HFF-Myc (cell line): ENCODE measurements at regions not wholly inside any gene's neighbourhood (a gene's known extent, or its start where the extent isn't known, plus 50 kb on each side); places are given as distances from the start of the nearest gene placed in this dataset.

Source experiments
- DNase-seq: peaks from one replicate; pipeline ENCODE4 v3.0.0-alpha.2; 2011; ENCODE audit warnings: low read depth; ENCODE audit errors: extremely low read depth
- H3K4me3 ChIP-seq: replicated peaks from 2 replicates; pipeline ENCODE4 v1.5.1; 2011; ENCODE audit warnings: low read depth, mild to moderate bottlenecking, control low read depth, low read length
- CTCF ChIP-seq: IDR thresholded peaks from 2 replicates; pipeline ENCODE4 v1.5.1; 2012; ENCODE audit warnings: mild to moderate bottlenecking, low read depth, low read length, control low read depth; ENCODE audit errors: missing control alignments

- TF ChIP-seq CTCF: no peak
These were observed 419.9 kb downstream of the AASDHPPT start for GRCh38 chr11:106497321-106497720.

GRCh38 chr11:106497822-106498221, 420.4 kb downstream of the AASDHPPT start:
- no peak overlapping the region for H3K4me3 ChIP-seq
- no peak for TF ChIP-seq CTCF
- no peak for DNase-seq

More at GRCh38 chr11:106497321-106497720, 419.9 kb downstream of the AASDHPPT start:
- H3K4me3 ChIP-seq: no peak overlapping the region
- DNase-seq: no peak

GRCh38 chr11:106503901-106504300, 426.4 kb downstream of the AASDHPPT start:
- H3K4me3 ChIP-seq: no peak overlapping the region
- no peak for DNase-seq

GRCh38 chr11:106507645-106508306, 430.3 kb downstream of the AASDHPPT start:
- H3K4me3 ChIP-seq: no peak overlapping the region
- DNase-seq: no peak
- no peak for TF ChIP-seq CTCF

More at GRCh38 chr11:106503901-106504300, 426.4 kb downstream of the AASDHPPT start:
- no peak for TF ChIP-seq CTCF

GRCh38 chr11:106514706-106515105, 437.2 kb downstream of the AASDHPPT start:
- DNase-seq: no peak
- no peak for TF ChIP-seq CTCF
- H3K4me3 ChIP-seq: no peak overlapping the region

- H3K4me3 ChIP-seq: no peak overlapping the region
- TF ChIP-seq CTCF: no peak
- DNase-seq: no peak
These were observed 440.0 kb downstream of the AASDHPPT start for GRCh38 chr11:106517426-106517825.
